ENCODE measurements at regions not wholly inside any gene's neighbourhood (a gene's known extent, or its start where the extent isn't known, plus 50 kb on each side); places are given as distances from the start of the nearest gene placed in this dataset.

DNA sequence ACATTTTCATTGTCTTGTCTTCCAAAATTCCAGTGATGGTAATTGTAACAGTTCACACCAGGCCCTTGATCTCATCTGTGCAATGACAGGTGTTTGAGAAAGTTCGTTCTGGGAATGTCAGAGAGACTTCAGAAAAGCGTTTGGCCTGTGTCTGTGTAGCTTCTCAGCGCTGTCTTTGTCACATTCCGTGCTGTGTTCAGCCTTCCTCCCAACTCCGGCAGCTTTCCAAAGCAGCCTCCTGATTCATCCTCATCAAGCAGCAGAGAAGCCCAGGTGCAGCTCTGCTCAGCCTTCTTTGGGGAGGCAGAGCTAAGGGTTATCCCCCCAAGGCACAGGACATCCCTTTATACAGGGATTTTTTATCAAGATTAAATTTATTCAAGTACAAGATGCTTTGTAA, 494.0 kb upstream of the SUCLG2 start:
- TF ChIP-seq, protein P1, sequence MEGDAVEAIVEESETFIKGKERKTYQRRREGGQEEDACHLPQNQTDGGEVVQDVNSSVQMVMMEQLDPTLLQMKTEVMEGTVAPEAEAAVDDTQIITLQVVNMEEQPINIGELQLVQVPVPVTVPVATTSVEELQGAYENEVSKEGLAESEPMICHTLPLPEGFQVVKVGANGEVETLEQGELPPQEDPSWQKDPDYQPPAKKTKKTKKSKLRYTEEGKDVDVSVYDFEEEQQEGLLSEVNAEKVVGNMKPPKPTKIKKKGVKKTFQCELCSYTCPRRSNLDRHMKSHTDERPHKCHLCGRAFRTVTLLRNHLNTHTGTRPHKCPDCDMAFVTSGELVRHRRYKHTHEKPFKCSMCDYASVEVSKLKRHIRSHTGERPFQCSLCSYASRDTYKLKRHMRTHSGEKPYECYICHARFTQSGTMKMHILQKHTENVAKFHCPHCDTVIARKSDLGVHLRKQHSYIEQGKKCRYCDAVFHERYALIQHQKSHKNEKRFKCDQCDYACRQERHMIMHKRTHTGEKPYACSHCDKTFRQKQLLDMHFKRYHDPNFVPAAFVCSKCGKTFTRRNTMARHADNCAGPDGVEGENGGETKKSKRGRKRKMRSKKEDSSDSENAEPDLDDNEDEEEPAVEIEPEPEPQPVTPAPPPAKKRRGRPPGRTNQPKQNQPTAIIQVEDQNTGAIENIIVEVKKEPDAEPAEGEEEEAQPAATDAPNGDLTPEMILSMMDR (conservative IDR thresholded peaks at IDR 0.05 in 1 of 2, IDR thresholded peaks at IDR 0.05 in 1 of 2; ENCODE audit: low read depth in 1 of 2, low read length in 2 of 2): no peak
- no peak for TF ChIP-seq EZH2 (IDR thresholded peaks at IDR 0.05; ENCODE audit: low read length, missing control alignments)
